ENCODE measurements at regions not wholly inside any gene's neighbourhood (a gene's known extent, or its start where the extent isn't known, plus 50 kb on each side); places are given as distances from the start of the nearest gene placed in this dataset.

- Mint-ChIP-seq H3K9me3 (no peaks in the 10 kb centered on the region), H3K4me3 (no peak overlapping the region), H3K36me3 (ENCODE audit: low read depth) (no peaks in the 10 kb centered on the region), H3K27ac (no peak overlapping the region), H3K4me1 (no peaks in the 10 kb centered on the region), H3K27me3 (ENCODE audit: insufficient read depth, low read depth, poor library complexity) (no peaks in the 10 kb centered on the region)
- Histone ChIP-seq H3K4me1 (ENCODE audit: insufficient read depth) (no peaks in the 10 kb centered on the region), H3K4me3 (no peak overlapping the region), H3K36me3 (ENCODE audit: insufficient read depth) (no peaks in the 10 kb centered on the region), H3K79me2 (replicated peaks; ENCODE audit: insufficient read depth) (no peaks in the 10 kb centered on the region), H3K4me2 (no peak overlapping the region), H3K27me3 (ENCODE audit: insufficient read depth) (no peaks in the 10 kb centered on the region), H3K9me2 (ENCODE audit: insufficient read depth) (peaks cover 4% of the 10 kb centered on the region; the same call in 1 of the 2 replicates), H3K27ac (ENCODE audit: low read depth) (no peak overlapping the region), H4K20me1 (replicated peaks; ENCODE audit: insufficient read depth) (no peaks in the 10 kb centered on the region), H3F3A (replicated peaks; ENCODE audit: low read depth) (no peaks in the 10 kb centered on the region), H2AFZ (no peak overlapping the region)
- DNase-seq (ENCODE audit: low spot score) (no peak), ATAC-seq (no peak)
- TF ChIP-seq CTCF (conservative IDR thresholded peaks at IDR 0.05; ENCODE audit: low read depth in 2 of 2) = no peak
- TF ChIP-seq, protein P1, sequence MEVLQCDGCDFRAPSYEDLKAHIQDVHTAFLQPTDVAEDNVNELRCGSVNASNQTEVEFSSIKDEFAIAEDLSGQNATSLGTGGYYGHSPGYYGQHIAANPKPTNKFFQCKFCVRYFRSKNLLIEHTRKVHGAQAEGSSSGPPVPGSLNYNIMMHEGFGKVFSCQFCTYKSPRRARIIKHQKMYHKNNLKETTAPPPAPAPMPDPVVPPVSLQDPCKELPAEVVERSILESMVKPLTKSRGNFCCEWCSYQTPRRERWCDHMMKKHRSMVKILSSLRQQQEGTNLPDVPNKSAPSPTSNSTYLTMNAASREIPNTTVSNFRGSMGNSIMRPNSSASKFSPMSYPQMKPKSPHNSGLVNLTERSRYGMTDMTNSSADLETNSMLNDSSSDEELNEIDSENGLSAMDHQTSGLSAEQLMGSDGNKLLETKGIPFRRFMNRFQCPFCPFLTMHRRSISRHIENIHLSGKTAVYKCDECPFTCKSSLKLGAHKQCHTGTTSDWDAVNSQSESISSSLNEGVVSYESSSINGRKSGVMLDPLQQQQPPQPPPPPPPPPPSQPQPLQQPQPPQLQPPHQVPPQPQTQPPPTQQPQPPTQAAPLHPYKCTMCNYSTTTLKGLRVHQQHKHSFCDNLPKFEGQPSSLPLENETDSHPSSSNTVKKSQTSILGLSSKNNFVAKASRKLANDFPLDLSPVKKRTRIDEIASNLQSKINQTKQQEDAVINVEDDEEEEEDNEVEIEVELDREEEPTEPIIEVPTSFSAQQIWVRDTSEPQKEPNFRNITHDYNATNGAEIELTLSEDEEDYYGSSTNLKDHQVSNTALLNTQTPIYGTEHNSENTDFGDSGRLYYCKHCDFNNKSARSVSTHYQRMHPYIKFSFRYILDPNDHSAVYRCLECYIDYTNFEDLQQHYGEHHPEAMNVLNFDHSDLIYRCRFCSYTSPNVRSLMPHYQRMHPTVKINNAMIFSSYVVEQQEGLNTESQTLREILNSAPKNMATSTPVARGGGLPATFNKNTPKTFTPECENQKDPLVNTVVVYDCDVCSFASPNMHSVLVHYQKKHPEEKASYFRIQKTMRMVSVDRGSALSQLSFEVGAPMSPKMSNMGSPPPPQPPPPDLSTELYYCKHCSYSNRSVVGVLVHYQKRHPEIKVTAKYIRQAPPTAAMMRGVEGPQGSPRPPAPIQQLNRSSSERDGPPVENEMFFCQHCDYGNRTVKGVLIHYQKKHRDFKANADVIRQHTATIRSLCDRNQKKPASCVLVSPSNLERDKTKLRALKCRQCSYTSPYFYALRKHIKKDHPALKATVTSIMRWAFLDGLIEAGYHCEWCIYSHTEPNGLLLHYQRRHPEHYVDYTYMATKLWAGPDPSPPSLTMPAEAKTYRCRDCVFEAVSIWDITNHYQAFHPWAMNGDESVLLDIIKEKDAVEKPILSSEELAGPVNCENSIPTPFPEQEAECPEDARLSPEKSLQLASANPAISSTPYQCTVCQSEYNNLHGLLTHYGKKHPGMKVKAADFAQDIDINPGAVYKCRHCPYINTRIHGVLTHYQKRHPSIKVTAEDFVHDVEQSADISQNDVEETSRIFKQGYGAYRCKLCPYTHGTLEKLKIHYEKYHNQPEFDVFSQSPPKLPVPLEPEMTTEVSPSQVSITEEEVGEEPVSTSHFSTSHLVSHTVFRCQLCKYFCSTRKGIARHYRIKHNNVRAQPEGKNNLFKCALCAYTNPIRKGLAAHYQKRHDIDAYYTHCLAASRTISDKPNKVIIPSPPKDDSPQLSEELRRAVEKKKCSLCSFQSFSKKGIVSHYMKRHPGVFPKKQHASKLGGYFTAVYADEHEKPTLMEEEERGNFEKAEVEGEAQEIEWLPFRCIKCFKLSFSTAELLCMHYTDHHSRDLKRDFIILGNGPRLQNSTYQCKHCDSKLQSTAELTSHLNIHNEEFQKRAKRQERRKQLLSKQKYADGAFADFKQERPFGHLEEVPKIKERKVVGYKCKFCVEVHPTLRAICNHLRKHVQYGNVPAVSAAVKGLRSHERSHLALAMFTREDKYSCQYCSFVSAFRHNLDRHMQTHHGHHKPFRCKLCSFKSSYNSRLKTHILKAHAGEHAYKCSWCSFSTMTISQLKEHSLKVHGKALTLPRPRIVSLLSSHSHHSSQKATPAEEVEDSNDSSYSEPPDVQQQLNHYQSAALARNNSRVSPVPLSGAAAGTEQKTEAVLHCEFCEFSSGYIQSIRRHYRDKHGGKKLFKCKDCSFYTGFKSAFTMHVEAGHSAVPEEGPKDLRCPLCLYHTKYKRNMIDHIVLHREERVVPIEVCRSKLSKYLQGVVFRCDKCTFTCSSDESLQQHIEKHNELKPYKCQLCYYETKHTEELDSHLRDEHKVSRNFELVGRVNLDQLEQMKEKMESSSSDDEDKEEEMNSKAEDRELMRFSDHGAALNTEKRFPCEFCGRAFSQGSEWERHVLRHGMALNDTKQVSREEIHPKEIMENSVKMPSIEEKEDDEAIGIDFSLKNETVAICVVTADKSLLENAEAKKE (CRISPR knock-in tag; IDR thresholded peaks at IDR 0.05) = no peak
- TF ChIP-seq, protein P2, sequence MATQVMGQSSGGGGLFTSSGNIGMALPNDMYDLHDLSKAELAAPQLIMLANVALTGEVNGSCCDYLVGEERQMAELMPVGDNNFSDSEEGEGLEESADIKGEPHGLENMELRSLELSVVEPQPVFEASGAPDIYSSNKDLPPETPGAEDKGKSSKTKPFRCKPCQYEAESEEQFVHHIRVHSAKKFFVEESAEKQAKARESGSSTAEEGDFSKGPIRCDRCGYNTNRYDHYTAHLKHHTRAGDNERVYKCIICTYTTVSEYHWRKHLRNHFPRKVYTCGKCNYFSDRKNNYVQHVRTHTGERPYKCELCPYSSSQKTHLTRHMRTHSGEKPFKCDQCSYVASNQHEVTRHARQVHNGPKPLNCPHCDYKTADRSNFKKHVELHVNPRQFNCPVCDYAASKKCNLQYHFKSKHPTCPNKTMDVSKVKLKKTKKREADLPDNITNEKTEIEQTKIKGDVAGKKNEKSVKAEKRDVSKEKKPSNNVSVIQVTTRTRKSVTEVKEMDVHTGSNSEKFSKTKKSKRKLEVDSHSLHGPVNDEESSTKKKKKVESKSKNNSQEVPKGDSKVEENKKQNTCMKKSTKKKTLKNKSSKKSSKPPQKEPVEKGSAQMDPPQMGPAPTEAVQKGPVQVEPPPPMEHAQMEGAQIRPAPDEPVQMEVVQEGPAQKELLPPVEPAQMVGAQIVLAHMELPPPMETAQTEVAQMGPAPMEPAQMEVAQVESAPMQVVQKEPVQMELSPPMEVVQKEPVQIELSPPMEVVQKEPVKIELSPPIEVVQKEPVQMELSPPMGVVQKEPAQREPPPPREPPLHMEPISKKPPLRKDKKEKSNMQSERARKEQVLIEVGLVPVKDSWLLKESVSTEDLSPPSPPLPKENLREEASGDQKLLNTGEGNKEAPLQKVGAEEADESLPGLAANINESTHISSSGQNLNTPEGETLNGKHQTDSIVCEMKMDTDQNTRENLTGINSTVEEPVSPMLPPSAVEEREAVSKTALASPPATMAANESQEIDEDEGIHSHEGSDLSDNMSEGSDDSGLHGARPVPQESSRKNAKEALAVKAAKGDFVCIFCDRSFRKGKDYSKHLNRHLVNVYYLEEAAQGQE (IDR thresholded peaks at IDR 0.05; ENCODE audit: unreplicated experiment) = no peak
- TF ChIP-seq EZH2phosphoT487 (IDR thresholded peaks at IDR 0.05; ENCODE audit: unreplicated experiment) = no peak
- TF ChIP-seq ZNF331 (CRISPR knock-in tag; IDR thresholded peaks at IDR 0.05; ENCODE audit: low read depth) = no peak
- no peak for TF ChIP-seq ZNF114 (CRISPR knock-in tag; IDR thresholded peaks at IDR 0.05)
- no peak for TF ChIP-seq EZH2 (IDR thresholded peaks at IDR 0.05; ENCODE audit: low read depth, unreplicated experiment)
- no peak for TF ChIP-seq STAT1 (IDR thresholded peaks at IDR 0.05; ENCODE audit: unreplicated experiment)
- TF ChIP-seq JUNB (IDR thresholded peaks at IDR 0.05; ENCODE audit: unreplicated experiment) = no peak
- no peak for TF ChIP-seq POLR2AphosphoS5 (IDR thresholded peaks at IDR 0.05; ENCODE audit: low read depth)
- no peak for TF ChIP-seq ETS1 (IDR thresholded peaks at IDR 0.05)
- TF ChIP-seq CREB1 (CRISPR knock-in tag; IDR thresholded peaks at IDR 0.05; ENCODE audit: low read depth) = no peak
- TF ChIP-seq NANOG (IDR thresholded peaks at IDR 0.05; ENCODE audit: borderline replicate concordance) = no peak
These were observed 101.3 kb downstream of the RAD51AP2 start for GRCh38 chr2:17416884-17417391.

Measured in GM23338 (cell line).